SK-N-SH treated with all-trans-retinoic acid at 6 μM for 48 hours (cell line): ENCODE measurements at regions not wholly inside any gene's neighbourhood (a gene's known extent, or its start where the extent isn't known, plus 50 kb on each side); places are given as distances from the start of the nearest gene placed in this dataset.

Experiments
- ZFP30 ChIP-seq: fragments of 450-650 bp; formaldehyde crosslinking; IDR thresholded peaks from 2 replicates; pipeline ENCODE4 v1.5.0; 2022; ENCODE audit warnings: mild to moderate bottlenecking, moderate library complexity
- TF ChIP-seq, protein P1 (sequence below): fragments of 250-450 bp; sonication (Bioruptor Pico); IDR thresholded peaks from 2 replicates; pipeline ENCODE4 v1.8.0; 2020; ENCODE audit warnings: mild to moderate bottlenecking, moderate library complexity, borderline replicate concordance

DNA sequence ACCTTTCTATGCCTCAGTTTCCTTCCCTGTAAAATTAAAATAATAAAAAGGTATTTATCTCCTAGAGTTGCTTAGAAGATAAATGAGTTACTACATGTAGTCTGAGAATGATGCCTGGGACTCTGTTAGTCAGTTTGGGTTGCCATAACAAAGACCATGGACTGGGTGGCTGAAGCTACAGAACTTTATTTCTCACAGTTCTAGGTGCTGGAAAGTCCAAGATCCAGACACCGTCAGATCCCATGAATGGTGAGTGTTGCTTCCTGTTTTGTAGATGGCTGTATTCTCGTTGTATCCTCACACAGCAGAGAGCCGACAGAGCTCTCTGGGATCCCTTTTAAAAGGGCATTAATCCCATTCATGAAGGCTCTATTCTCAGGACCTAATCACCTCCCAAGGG, 64.0 kb upstream of the LTA4H start:
- TF ChIP-seq ZFP30, result no peak
- TF ChIP-seq, protein P1, sequence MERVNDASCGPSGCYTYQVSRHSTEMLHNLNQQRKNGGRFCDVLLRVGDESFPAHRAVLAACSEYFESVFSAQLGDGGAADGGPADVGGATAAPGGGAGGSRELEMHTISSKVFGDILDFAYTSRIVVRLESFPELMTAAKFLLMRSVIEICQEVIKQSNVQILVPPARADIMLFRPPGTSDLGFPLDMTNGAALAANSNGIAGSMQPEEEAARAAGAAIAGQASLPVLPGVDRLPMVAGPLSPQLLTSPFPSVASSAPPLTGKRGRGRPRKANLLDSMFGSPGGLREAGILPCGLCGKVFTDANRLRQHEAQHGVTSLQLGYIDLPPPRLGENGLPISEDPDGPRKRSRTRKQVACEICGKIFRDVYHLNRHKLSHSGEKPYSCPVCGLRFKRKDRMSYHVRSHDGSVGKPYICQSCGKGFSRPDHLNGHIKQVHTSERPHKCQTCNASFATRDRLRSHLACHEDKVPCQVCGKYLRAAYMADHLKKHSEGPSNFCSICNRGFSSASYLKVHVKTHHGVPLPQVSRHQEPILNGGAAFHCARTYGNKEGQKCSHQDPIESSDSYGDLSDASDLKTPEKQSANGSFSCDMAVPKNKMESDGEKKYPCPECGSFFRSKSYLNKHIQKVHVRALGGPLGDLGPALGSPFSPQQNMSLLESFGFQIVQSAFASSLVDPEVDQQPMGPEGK (CRISPR knock-in tag), result no peak
